ENCODE measurements at regions not wholly inside any gene's neighbourhood (a gene's known extent, or its start where the extent isn't known, plus 50 kb on each side); places are given as distances from the start of the nearest gene placed in this dataset.

GRCh38 chr5:92885950-92886349 is 695.1 kb downstream of the NR2F1-AS1 start:
- no peaks in the 10 kb centered on the region for H3K27me3 ChIP-seq (replicated peaks in 1 of 2; ENCODE audit: control insufficient read depth in 2 of 2, insufficient read depth in 2 of 2, low read length in 1 of 2)
- BruUV-seq (replicated peaks): no TSS peak
- H3K9ac ChIP-seq (ENCODE audit: control insufficient read depth, insufficient read depth, low read length): no peak overlapping the region
- ChIA-PET RAD21 (ENCODE audit: unreplicated experiment) (interaction anchor here (0.7 kb wide), 1 partner anchor 23 kb away, joined by 3 read pairs; no protein-coding TSS in a partner anchor), SMC1A (ENCODE audit: uncharacterized antibody, unreplicated experiment) (interaction anchor here (0.6 to 3.6 kb wide), 2 partner anchors 22 to 38 kb away, joined by 4 to 18 read pairs; no protein-coding TSS in a partner anchor), CTCF (interaction anchor here (0.9 kb wide), 1 partner anchor 14 kb away, joined by 3 read pairs; no protein-coding TSS in a partner anchor), POLR2A (no interaction called here)
- intact Hi-C loops (cut with micrococcal nuclease; ENCODE audit: unreplicated experiment): no loop called here
- no peak; the same call in 1 of the 2 replicates for TF ChIP-seq SMC3 (IDR thresholded peaks at IDR 0.05; ENCODE audit: borderline replicate concordance, low read length)
- TF ChIP-seq CTCF (IDR thresholded peaks at IDR 0.05 in 2 of 3, conservative IDR thresholded peaks at IDR 0.05 in 1 of 3; ENCODE audit: control insufficient read depth in 2 of 3, extremely low read depth in 1 of 3, insufficient read depth in 1 of 3, low read depth in 3 of 3, low read length in 3 of 3): peak in 2 of 3 experiments; percentile 22 to 25; a peak in 2 of 6 replicates
- TF ChIP-seq RAD21 (IDR thresholded peaks at IDR 0.05; ENCODE audit: insufficient read depth, low read depth, low read length): peak; percentile 48; the same call in 1 of the 2 replicates
- TF ChIP-seq IKZF1 (conservative IDR thresholded peaks at IDR 0.05): no peak
- TF ChIP-seq NR2F1 (conservative IDR thresholded peaks at IDR 0.05): 0 out of 2 replicates have a peak, but pooled peaks have one; percentile 39
- in situ Hi-C loops (cut with MboI): no loop called here
- no peak overlapping the region for H2AFZ ChIP-seq (ENCODE audit: control insufficient read depth, low read depth, low read length)
- H4K20me1 ChIP-seq (ENCODE audit: control insufficient read depth, insufficient read depth): no peaks in the 10 kb centered on the region
- no peak overlapping the region for H3K27ac ChIP-seq (ENCODE audit: control insufficient read depth, insufficient read depth)
- H3K4me1 ChIP-seq (ENCODE audit: control insufficient read depth, insufficient read depth, low read length): no peaks in the 10 kb centered on the region
- 15% methylated on average over 4 of the region's 4 CpGs for WGBS (ENCODE audit: insufficient coverage, insufficient replicate concordance, low lambda C conversion rate, missing lambda C conversion rate)
- DNase-seq (ENCODE audit: low read depth, low spot score) (no peak), FAIRE-seq (no peak), ATAC-seq (peak; percentile 76)
- H3K79me2 ChIP-seq (ENCODE audit: control insufficient read depth, insufficient read depth, low read length): no peaks in the 10 kb centered on the region
- H3K9me3 ChIP-seq (replicated peaks; ENCODE audit: control insufficient read depth, insufficient read depth, low read length): no peaks in the 10 kb centered on the region
- H3K4me2 ChIP-seq (ENCODE audit: control insufficient read depth, insufficient read depth): no peak overlapping the region
- no peak overlapping the region for H3K4me3 ChIP-seq
- no peaks in the 10 kb centered on the region for H3K36me3 ChIP-seq (ENCODE audit: control insufficient read depth in 2 of 2, insufficient read depth in 2 of 2, low read length in 1 of 2)

GRCh38 chr5:92884469-92884868 is 696.5 kb downstream of the NR2F1-AS1 start:
- Histone ChIP-seq H3K4me2 (ENCODE audit: control insufficient read depth, insufficient read depth) (no peak overlapping the region), H3K4me1 (ENCODE audit: control insufficient read depth, insufficient read depth, low read length) (no peaks in the 10 kb centered on the region), H3K9ac (ENCODE audit: control insufficient read depth, insufficient read depth, low read length) (no peak overlapping the region), H3K4me3 (no peak overlapping the region), H3K9me3 (replicated peaks; ENCODE audit: control insufficient read depth, insufficient read depth, low read length) (no peaks in the 10 kb centered on the region), H3K27ac (ENCODE audit: control insufficient read depth, insufficient read depth) (no peak overlapping the region), H2AFZ (ENCODE audit: control insufficient read depth, low read depth, low read length) (no peak overlapping the region), H3K36me3 (ENCODE audit: control insufficient read depth in 2 of 2, insufficient read depth in 2 of 2, low read length in 1 of 2) (no peaks in the 10 kb centered on the region), H4K20me1 (ENCODE audit: control insufficient read depth, insufficient read depth) (no peaks in the 10 kb centered on the region), H3K27me3 (replicated peaks in 1 of 2; ENCODE audit: control insufficient read depth in 2 of 2, insufficient read depth in 2 of 2, low read length in 1 of 2) (no peaks in the 10 kb centered on the region), H3K79me2 (ENCODE audit: control insufficient read depth, insufficient read depth, low read length) (no peaks in the 10 kb centered on the region)
- in situ Hi-C loops (cut with MboI): no loop called here
- ATAC-seq (no peak), DNase-seq (ENCODE audit: low read depth, low spot score) (no peak), FAIRE-seq (no peak)
- RAD21 ChIA-PET (ENCODE audit: unreplicated experiment): no interaction called here
- BruUV-seq (replicated peaks): no TSS peak
- intact Hi-C loops (cut with micrococcal nuclease; ENCODE audit: unreplicated experiment): no loop called here
- CTCF ChIA-PET: interaction anchor here (0.7 kb wide), 1 partner anchor 238 kb away, joined by 3 read pairs; no protein-coding TSS in a partner anchor
- POLR2A ChIA-PET: no interaction called here
- 0% methylated on average over 1 of the region's 1 CpG for WGBS (ENCODE audit: insufficient coverage, insufficient replicate concordance, low lambda C conversion rate, missing lambda C conversion rate)
- SMC1A ChIA-PET (ENCODE audit: uncharacterized antibody, unreplicated experiment): no interaction called here
- TF ChIP-seq EGR1 (IDR thresholded peaks at IDR 0.05; ENCODE audit: borderline replicate concordance in 1 of 2, low read depth in 2 of 2, low read length in 2 of 2): no peak
- no peak for TF ChIP-seq WRNIP1 (IDR thresholded peaks at IDR 0.05; ENCODE audit: borderline replicate concordance, low read depth, low read length)
- no peak for TF ChIP-seq FOS (IDR thresholded peaks at IDR 0.05; ENCODE audit: borderline replicate concordance, extremely low read depth, insufficient read length)

Measured in GM12878 (cell line).